PC-9 (cell line): ENCODE measurements at regions not wholly inside any gene's neighbourhood (a gene's known extent, or its start where the extent isn't known, plus 50 kb on each side); places are given as distances from the start of the nearest gene placed in this dataset.

ENCODE experiments used
- BruUV-seq: library from RNA; stranded (reverse); fragments of 400-500 nt; replicated peaks from 2 replicates; lab custom pipeline; 2021; lab: Mats Ljungman, UMichigan
- CTCF ChIA-PET: fragments of 300-600 bp; sonication (Branson Sonifier 250); formaldehyde crosslinking; loops from one replicate; lab custom pipeline; 2022; ENCODE audit warnings: antibody characterized with exemption; lab: Charles Lee
- POLR2A ChIA-PET: fragments of 300-600 bp; sonication (Branson Sonifier 250); formaldehyde crosslinking; loops from one replicate; lab custom pipeline; 2022; ENCODE audit warnings: antibody characterized with exemption; ENCODE audit not compliant: unreplicated experiment; lab: Charles Lee
- DNase-seq, 2 experiments: peaks; one replicate each; pipeline versions ENCODE4 v3.0.0 to v3.0.0-alpha.2; 2015 to 2022; ENCODE audit warnings: mixed read lengths in 1 of 2
- H2AFZ ChIP-seq: fragments of 200-600 bp; sonication (generic); 2 replicates; pipeline ENCODE4 v1.8.1; 2017; ENCODE audit warnings: antibody characterized with exemption
- H3F3A ChIP-seq: fragments of 200-600 bp; sonication (generic); 2 replicates; pipeline ENCODE4 v1.8.1; 2017; ENCODE audit warnings: antibody characterized with exemption, mild to moderate bottlenecking, low read depth; ENCODE audit not compliant: insufficient read depth
- H3K27ac ChIP-seq: fragments of 200-600 bp; sonication (generic); 2 replicates; pipeline ENCODE4 v1.6.1; 2016; ENCODE audit warnings: mixed run types
- H3K27me3 ChIP-seq: fragments of 200-600 bp; sonication (generic); 2 replicates; pipeline ENCODE4 v1.6.1; 2016; ENCODE audit warnings: low read depth, mixed run types; ENCODE audit not compliant: insufficient read depth
- H3K36me3 ChIP-seq: fragments of 200-600 bp; sonication (generic); 2 replicates; pipeline ENCODE4 v1.6.1; 2016; ENCODE audit warnings: low read depth, mixed run types
- H3K4me1 ChIP-seq: fragments of 200-600 bp; sonication (generic); replicated peaks from 2 replicates; pipeline ENCODE4 v1.6.1; 2016; ENCODE audit warnings: mixed run types; ENCODE audit not compliant: insufficient read depth
- H3K4me2 ChIP-seq: fragments of 200-600 bp; sonication (generic); 2 replicates; pipeline ENCODE4 v1.6.1; 2017; ENCODE audit warnings: mixed run types
- H3K4me3 ChIP-seq: fragments of 200-600 bp; sonication (generic); 2 replicates; pipeline ENCODE4 v1.6.1; 2016; ENCODE audit warnings: mixed run types
- H3K79me2 ChIP-seq: fragments of 200-600 bp; sonication (generic); 2 replicates; pipeline ENCODE4 v1.6.1; 2017; ENCODE audit warnings: low read depth, mixed run types
- H3K9me2 ChIP-seq: fragments of 200-600 bp; sonication (generic); 2 replicates; pipeline ENCODE4 v1.8.1; 2017; ENCODE audit warnings: mild to moderate bottlenecking; ENCODE audit not compliant: insufficient read depth
- H3K9me3 ChIP-seq: fragments of 200-600 bp; sonication (generic); 2 replicates; pipeline ENCODE4 v1.8.1; 2016; ENCODE audit warnings: low read depth; ENCODE audit not compliant: insufficient read depth
- H4K20me1 ChIP-seq: fragments of 200-600 bp; sonication (generic); 2 replicates; pipeline ENCODE4 v1.8.1; 2017; ENCODE audit not compliant: insufficient read depth
- EZH2 ChIP-seq: fragments of 200-600 bp; sonication (generic); IDR thresholded peaks from 2 replicates; pipeline ENCODE4 v1.8.0; 2017; ENCODE audit warnings: antibody characterized with exemption, low read depth
- intact Hi-C: fragments of 100-400 bp; cut with micrococcal nuclease; formaldehyde crosslinking; loops from one replicate; pipeline ENCODE4 v1.10.0; 2022; ENCODE audit not compliant: unreplicated experiment
- TF ChIP-seq, protein P1 (sequence below): fragments of 200-600 bp; sonication (generic); conservative IDR thresholded peaks from 2 replicates; pipeline ENCODE4 v1.6.1; 2017; ENCODE audit warnings: mixed run types, antibody characterized with exemption, mild to moderate bottlenecking, moderate library complexity

DNA sequence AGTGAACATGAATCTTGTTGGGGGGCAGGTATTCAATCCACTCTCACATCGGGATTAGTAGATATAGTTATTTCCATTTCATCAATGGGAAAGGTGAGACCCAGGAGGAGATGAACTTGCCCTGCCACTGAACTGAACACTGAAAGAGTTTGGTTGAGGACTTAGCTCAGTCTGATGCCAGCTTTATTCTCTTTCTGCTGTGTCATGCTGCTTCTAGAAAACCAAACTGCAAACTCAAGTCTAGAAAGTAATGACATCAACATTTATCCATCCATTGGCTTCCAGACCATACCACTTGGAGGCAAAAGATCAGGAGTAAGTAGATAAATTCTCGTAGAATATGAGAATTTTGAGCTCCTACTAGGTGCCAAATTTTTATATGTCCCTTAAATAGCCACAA is 288.0 kb upstream of the CTNNB1 start:
- no peak for DNase-seq
- H3K4me2 ChIP-seq = no peak overlapping the region
- H3K27me3 ChIP-seq = no peaks in the 10 kb centered on the region
- CTCF ChIA-PET = no interaction called here
- no peak overlapping the region for H2AFZ ChIP-seq
- TF ChIP-seq, protein P1, sequence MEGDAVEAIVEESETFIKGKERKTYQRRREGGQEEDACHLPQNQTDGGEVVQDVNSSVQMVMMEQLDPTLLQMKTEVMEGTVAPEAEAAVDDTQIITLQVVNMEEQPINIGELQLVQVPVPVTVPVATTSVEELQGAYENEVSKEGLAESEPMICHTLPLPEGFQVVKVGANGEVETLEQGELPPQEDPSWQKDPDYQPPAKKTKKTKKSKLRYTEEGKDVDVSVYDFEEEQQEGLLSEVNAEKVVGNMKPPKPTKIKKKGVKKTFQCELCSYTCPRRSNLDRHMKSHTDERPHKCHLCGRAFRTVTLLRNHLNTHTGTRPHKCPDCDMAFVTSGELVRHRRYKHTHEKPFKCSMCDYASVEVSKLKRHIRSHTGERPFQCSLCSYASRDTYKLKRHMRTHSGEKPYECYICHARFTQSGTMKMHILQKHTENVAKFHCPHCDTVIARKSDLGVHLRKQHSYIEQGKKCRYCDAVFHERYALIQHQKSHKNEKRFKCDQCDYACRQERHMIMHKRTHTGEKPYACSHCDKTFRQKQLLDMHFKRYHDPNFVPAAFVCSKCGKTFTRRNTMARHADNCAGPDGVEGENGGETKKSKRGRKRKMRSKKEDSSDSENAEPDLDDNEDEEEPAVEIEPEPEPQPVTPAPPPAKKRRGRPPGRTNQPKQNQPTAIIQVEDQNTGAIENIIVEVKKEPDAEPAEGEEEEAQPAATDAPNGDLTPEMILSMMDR = no peak
- no peak for TF ChIP-seq EZH2
- H3K27ac ChIP-seq = no peak overlapping the region
- no peaks in the 10 kb centered on the region for H3K9me3 ChIP-seq
- no peaks in the 10 kb centered on the region for H3K36me3 ChIP-seq
- intact Hi-C loops = no loop called here
- POLR2A ChIA-PET = no interaction called here
- H3K9me2 ChIP-seq = no peaks in the 10 kb centered on the region
- H3K4me3 ChIP-seq = no peak overlapping the region
- no peaks in the 10 kb centered on the region for H3K79me2 ChIP-seq
- H4K20me1 ChIP-seq = no peaks in the 10 kb centered on the region
- no TSS peak for BruUV-seq
- H3F3A ChIP-seq = no peaks in the 10 kb centered on the region
- H3K4me1 ChIP-seq = no peaks in the 10 kb centered on the region

DNA sequence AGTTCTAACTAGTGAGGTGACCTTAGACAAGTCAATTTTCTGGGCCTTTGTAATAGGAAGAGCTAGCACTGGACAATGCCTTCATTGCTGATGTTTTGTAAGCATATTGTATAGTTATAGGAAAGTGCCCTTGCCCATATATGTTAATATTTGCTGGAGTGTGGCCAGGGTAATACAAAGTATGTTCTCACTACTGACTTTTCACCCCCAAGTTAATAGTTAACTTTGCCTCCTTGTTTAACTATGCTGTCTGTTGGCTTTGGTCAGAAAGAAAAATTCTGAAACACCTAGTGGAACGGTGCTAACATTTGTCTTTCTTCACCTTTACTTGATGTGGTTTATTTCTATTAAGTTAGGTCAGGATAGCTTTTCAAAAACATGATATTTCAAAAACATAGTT is 287.4 kb upstream of the CTNNB1 start:
- no peak overlapping the region for H3K4me2 ChIP-seq
- no peak overlapping the region for H3K4me3 ChIP-seq
- H4K20me1 ChIP-seq = no peaks in the 10 kb centered on the region
- CTCF ChIA-PET = no interaction called here
- H3K27me3 ChIP-seq = no peaks in the 10 kb centered on the region
- no peak overlapping the region for H2AFZ ChIP-seq
- no peak overlapping the region for H3K27ac ChIP-seq
- H3K9me3 ChIP-seq = no peaks in the 10 kb centered on the region
- intact Hi-C loops = no loop called here
- TF ChIP-seq, protein P1 = no peak
- TF ChIP-seq EZH2 = no peak
- POLR2A ChIA-PET = no interaction called here
- no peaks in the 10 kb centered on the region for H3K4me1 ChIP-seq
- no peaks in the 10 kb centered on the region for H3K9me2 ChIP-seq
- no TSS peak for BruUV-seq
- DNase-seq = no peak
- H3F3A ChIP-seq = no peaks in the 10 kb centered on the region
- H3K79me2 ChIP-seq = no peaks in the 10 kb centered on the region
- no peaks in the 10 kb centered on the region for H3K36me3 ChIP-seq

DNA sequence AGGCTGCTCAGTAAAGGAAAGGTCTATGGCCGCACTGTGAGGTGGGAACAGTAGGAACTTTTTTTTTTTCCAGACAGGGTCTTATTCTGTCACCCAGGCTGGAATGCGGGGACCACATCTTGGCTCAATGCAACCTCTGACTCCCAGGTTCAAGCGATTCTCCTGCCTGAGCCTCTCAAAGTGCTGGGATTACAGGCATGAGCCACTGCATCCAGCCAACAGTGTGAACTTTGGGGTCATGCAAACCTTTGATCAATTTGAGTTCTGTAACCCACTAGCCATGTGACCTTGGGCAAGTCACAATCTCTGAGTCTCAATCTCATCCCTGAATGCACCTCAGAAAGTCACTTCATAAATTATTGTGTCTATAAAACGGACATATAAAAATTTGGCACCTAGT is 286.8 kb upstream of the CTNNB1 start:
- Histone ChIP-seq H3K4me1 (no peaks in the 10 kb centered on the region), H3K4me2 (no peak overlapping the region)
- intact Hi-C loops = no loop called here

More for the DNA sequence above, 286.8 kb upstream of the CTNNB1 start:
- Histone ChIP-seq H3K79me2 (no peaks in the 10 kb centered on the region), H4K20me1 (no peaks in the 10 kb centered on the region), H3K9me2 (no peaks in the 10 kb centered on the region), H3K27ac (no peak overlapping the region), H3K9me3 (no peaks in the 10 kb centered on the region), H3K27me3 (no peaks in the 10 kb centered on the region), H2AFZ (no peak overlapping the region), H3K4me3 (no peak overlapping the region), H3F3A (no peaks in the 10 kb centered on the region), H3K36me3 (no peaks in the 10 kb centered on the region)
- no TSS peak for BruUV-seq
- POLR2A ChIA-PET = no interaction called here
- TF ChIP-seq EZH2 = no peak
- TF ChIP-seq, protein P1 = no peak
- DNase-seq = no peak
- CTCF ChIA-PET = no interaction called here
